Omental fat pad (tissue), 3 donors: ENCODE measurements at regions not wholly inside any gene's neighbourhood (a gene's known extent, or its start where the extent isn't known, plus 50 kb on each side); places are given as distances from the start of the nearest gene placed in this dataset.
A peak's percentile ranks its signal among the peaks of the same experiment; 100 is the strongest.

Experiments used
- ATAC-seq: fragments of 150-250 bp; one replicate; pipeline ENCODE4 v1.9.1; 2016; ENCODE audit warnings: mild to moderate bottlenecking, moderate library complexity; ENCODE audit not compliant: low FRiP score
- DNase-seq: peaks from one replicate; pipeline ENCODE4 v3.0.0-alpha.2; 2019; ENCODE audit warnings: low spot score
- TF ChIP-seq, protein P1 (sequence below), 3 donors: fragments of 450-650 bp; IDR thresholded peaks; one replicate each; pipeline ENCODE4 v1.5.1; 2016 to 2017; ENCODE audit warnings: antibody characterized with exemption in 3 of 3, mild to moderate bottlenecking in 3 of 3, moderate library complexity in 2 of 3

DNA sequence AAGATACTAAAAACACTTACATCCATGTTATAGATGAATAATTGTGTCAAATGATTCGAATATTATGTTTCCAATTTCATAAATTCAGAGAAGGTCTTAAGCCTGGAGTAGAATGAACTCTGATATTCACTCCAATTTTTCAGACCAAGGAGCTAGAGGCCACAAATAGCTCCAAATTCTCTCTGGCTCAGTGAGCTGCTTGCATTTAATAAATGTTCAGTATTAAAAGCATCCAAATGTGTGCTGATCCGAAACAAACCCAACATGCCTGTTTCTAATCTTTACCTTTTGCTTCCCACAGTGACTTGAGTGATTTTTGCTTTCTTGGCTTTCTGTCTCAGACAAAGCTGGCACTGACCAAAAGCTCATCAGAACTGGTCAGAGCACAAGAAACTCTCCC, 291.4 kb downstream of the CCDC85A start:
- TF ChIP-seq, protein P1, sequence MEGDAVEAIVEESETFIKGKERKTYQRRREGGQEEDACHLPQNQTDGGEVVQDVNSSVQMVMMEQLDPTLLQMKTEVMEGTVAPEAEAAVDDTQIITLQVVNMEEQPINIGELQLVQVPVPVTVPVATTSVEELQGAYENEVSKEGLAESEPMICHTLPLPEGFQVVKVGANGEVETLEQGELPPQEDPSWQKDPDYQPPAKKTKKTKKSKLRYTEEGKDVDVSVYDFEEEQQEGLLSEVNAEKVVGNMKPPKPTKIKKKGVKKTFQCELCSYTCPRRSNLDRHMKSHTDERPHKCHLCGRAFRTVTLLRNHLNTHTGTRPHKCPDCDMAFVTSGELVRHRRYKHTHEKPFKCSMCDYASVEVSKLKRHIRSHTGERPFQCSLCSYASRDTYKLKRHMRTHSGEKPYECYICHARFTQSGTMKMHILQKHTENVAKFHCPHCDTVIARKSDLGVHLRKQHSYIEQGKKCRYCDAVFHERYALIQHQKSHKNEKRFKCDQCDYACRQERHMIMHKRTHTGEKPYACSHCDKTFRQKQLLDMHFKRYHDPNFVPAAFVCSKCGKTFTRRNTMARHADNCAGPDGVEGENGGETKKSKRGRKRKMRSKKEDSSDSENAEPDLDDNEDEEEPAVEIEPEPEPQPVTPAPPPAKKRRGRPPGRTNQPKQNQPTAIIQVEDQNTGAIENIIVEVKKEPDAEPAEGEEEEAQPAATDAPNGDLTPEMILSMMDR (IDR thresholded peaks at IDR 0.05): no peak
- ATAC-seq (peak; percentile 32), DNase-seq (no peak)

DNA sequence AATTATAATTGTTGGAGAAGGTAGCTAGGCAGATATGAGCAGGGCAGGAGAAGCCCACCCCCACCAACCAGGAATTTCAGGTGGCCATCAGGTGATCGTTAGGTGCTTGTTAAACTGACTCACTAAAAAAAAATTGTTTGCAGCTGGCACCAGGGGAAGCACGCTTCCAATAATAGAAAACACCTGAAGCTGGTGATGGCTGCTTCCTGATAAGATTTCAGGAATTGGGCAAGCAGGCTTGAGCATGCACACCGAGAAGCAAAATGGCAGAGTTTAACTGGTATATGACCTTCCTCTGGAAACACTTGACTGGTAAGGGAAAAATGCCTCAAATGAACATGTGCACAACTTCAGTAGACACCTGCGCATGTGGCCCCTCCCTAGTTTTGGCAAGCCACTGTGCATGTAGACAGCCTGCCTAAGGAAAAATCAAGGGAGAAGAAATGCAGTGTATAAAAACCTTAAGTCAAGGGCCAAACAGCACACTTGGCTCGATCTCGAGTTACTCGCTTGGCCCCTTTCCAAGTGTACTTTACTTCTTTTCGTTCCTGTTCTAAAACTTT, 292.8 kb downstream of the CCDC85A start:
- TF ChIP-seq, protein P1 (IDR thresholded peaks at IDR 0.05): no peak
- no peak for DNase-seq
- ATAC-seq: no peak

DNA sequence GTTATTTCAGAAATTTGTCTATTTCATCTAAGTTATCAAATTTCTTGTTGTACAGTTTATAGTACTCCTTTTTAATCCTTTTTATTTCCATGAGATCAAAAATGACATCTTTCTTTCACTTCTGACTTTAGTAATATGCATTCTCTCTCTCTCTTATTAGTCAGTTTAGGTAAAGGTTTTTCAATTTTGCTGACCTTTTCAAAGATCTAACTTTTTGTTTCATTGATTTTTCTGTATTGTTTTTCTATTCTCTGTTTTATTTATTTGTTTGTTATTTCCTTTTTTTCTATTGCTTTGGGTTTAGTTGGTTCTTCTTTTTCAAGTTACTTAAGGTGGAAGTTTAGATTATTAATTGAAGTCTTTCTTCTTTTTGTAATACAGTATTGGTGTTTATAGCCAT, 294.2 kb downstream of the CCDC85A start:
- no peak for DNase-seq
- TF ChIP-seq, protein P1 (IDR thresholded peaks at IDR 0.05): no peak
- no peak for ATAC-seq

DNA sequence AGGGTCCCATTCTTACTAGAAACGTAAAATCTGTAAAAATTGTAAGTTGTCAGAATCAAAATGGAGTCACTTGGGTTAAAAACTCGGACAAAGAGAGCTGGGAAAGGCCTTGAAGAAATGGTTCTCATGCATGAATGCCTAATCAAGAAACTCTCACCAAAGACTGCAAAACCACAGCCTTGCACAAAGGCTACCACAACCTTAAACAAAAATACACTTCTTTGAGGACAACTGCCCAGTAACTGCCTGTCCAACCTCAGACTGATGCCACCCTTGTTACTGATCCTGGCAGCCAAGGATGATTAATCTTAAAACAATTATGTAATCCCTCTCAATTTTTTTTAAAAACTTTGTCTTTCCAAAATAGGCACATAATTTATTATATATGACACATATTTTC, 299.3 kb downstream of the CCDC85A start:
- DNase-seq: no peak
- no peak for ATAC-seq
- TF ChIP-seq, protein P1 (IDR thresholded peaks at IDR 0.05): no peak

DNA sequence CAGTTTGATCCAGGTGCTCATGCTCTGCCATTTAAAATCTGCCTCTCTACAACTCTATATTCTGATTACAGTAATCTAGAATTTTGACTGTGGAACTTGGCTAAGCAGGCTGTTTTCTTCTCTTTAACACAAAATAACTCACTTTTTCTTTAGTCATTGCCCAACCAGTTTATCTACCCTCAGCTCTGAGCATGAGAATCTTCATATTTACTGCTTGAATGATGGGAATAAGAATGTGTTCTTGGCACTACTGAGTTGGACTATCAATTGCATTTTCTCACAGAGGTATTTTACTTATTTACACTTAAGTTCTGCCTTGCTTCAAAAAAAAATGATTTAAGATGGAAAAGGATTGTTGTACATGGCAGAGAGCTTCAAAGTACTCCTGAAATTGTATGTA, 301.1 kb downstream of the CCDC85A start:
- DNase-seq (no peak), ATAC-seq (peak; percentile 83)
- TF ChIP-seq, protein P1 (IDR thresholded peaks at IDR 0.05): no peak

DNA sequence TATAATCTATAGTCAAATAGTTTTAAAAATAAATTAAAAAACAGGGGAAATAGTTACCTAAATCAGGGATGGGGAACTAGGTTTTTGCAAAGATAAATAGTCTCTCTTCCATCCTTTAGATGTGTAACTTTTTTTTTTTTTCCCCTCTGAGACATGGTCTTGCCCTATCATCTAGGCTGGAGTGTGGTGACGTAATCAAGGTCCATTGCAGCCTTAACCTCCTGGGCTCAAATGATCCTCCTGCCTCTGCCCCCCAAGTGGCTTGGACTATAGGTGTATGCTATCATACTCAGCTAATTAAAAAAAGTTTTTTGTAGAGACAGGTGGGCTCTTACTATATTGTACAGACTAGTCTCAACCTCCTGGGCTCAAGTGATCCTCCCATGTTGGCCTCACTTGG, 316.5 kb downstream of the CCDC85A start:
- DNase-seq: no peak
- ATAC-seq: no peak
- TF ChIP-seq, protein P1 (IDR thresholded peaks at IDR 0.05): no peak

DNA sequence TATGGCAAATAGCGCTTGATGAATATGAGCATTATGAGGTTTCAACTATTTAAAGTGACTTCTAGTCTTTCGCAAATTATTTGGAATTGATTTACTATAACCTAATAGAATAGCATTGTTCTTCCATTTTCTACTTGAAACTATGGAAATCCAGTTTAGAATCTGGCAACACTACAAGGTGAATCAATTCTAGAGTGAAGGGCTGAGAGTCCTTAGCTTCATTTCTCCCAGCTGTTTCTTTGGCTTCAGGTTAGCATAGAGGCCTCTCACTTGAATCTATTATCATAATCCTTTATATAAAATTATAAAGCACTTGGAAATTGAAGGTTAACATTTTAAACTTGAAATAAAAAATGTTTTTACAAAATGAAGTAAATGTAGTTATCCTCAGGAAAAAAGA, 318.8 kb downstream of the CCDC85A start:
- TF ChIP-seq, protein P1 (IDR thresholded peaks at IDR 0.05): no peak
- DNase-seq: no peak
- ATAC-seq: no peak
